ENCODE measurements at regions not wholly inside any gene's neighbourhood (a gene's known extent, or its start where the extent isn't known, plus 50 kb on each side); places are given as distances from the start of the nearest gene placed in this dataset.
A peak's percentile ranks its signal among the peaks of the same experiment; 100 is the strongest.

- DNase-seq (ENCODE audit: low spot score) (no peak), ATAC-seq (peak; percentile 42)
- intact Hi-C loops (cut with DNase I): no loop called here
Observed at GRCh38 chr3:16085410-16085809, 89.1 kb upstream of the GALNT15 start.

- ATAC-seq (peak; percentile 93), DNase-seq (ENCODE audit: low spot score) (peak; percentile 91)
- intact Hi-C loops (cut with DNase I): no loop called here
Observed at GRCh38 chr3:16085884-16086608, 88.4 kb upstream of the GALNT15 start.

GRCh38 chr3:16086690-16087089 is 87.8 kb upstream of the GALNT15 start:
- DNase-seq (ENCODE audit: low spot score) (no peak), ATAC-seq (peak; percentile 26)
- intact Hi-C loops (cut with DNase I): no loop called here

GRCh38 chr3:16088496-16088895 is 86.0 kb upstream of the GALNT15 start:
- DNase-seq (ENCODE audit: low spot score) (no peak), ATAC-seq (no peak)
- intact Hi-C loops (cut with DNase I): no loop called here

- DNase-seq (ENCODE audit: low spot score): no peak
- intact Hi-C loops (cut with DNase I): no loop called here
Observed at GRCh38 chr3:16089521-16089920, 85.0 kb upstream of the GALNT15 start.

DNA sequence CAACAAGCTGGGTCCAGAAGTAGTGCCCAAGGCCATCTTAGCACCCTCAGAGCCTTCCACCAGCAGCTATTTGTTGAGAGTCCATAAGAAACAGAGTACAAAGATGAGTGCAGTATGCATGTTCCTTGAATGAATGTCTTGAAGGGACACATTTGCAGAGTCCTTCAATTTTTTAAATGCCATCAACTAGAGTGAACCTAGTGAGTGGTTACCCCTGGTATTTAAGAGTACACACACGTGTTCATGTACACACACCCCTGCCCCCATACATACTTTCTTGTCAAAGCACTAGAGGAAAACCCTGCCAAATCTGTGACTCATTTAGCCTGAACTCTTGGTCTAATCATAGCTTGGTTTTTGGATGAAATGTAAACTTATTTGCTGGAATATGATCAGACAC is 84.5 kb upstream of the GALNT15 start:
- intact Hi-C loops (cut with DNase I): no loop called here
- no peak for ATAC-seq
- DNase-seq (ENCODE audit: low spot score): no peak

More at GRCh38 chr3:16089521-16089920, 85.0 kb upstream of the GALNT15 start:
- ATAC-seq: no peak

GRCh38 chr3:16090706-16091105 is 83.8 kb upstream of the GALNT15 start:
- intact Hi-C loops (cut with DNase I): no loop called here
- no peak for DNase-seq (ENCODE audit: low spot score)
- no peak for ATAC-seq

GRCh38 chr3:16092923-16093322 is 81.6 kb upstream of the GALNT15 start:
- intact Hi-C loops (cut with DNase I): no loop called here
- no peak for ATAC-seq
- no peak for DNase-seq (ENCODE audit: low spot score)

DNA sequence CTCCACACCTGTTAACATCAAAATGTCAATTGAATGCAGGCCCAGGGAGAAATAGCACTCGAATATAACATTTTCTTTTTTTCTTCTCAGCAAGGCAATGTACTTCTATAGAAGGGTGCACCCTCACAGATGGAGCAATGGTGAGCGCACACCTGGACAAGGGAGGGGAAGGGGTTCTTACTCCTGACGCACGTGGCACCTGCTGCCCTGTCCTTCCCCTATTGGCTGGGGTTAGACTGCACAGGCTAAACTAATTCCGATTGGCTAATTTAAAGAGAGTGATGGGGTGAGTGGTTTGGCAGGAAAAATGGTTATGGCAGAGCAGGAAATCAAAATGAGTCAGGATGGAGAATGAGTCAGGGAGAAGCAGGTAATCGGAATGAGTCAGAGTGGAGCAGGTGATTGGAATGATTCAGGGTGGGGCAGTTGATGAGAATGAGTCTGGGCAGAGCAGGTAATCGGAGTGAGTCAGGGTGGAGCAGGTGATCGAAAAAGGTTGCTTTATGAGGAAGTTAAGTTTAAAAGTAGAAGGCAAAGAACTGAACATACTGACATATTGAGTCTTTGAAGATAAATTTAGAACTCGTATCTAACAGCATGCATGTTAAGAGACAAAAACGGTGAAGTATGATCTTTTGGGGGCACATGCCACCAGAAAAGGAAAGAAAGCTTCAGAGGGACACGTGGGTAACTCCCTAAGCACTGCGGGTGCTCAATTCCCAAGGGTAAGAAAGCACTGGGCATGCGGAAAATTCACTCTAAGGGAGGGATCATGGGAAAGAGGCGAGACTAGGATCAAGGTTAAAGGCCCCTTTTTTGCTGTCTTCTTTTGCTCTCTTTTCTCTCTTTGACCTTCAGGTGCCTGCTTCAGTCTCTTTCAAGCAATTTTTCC is 72.9 kb upstream of the GALNT15 start:
- intact Hi-C loops (cut with DNase I): loop anchor here (5.0 kb wide), 1 partner anchor 616 kb away; no protein-coding TSS in a partner anchor
- ATAC-seq (no peak), DNase-seq (ENCODE audit: low spot score) (no peak)

- no peak for ATAC-seq
- DNase-seq (ENCODE audit: low spot score): no peak
- intact Hi-C loops (cut with DNase I): loop anchor here (5.0 kb wide), 1 partner anchor 615 kb away; no protein-coding TSS in a partner anchor
Observed at GRCh38 chr3:16102187-16102561, 72.3 kb upstream of the GALNT15 start.

DNA sequence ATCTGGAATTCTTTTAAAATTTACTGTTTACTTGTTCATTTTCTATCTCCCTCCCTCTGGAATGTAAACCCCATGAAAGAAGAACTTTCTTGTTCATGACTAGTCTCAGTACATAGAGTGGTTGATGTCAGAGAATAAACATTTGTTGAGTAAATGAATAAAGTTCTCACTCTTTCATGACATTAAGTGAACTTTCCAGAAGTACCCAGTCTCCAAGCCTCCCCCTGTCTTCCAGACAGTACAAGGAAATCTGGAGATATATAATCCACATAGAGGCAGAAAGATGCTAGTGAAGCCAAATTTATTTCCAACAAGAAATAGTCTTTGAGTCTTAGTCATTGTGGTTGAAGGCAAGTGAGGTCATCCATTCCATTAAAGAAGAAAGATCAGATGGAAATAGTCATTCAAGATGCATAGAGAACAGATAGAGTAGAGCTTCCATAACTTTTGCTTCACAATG is 71.5 kb upstream of the GALNT15 start:
- DNase-seq (ENCODE audit: low spot score) (no peak), ATAC-seq (peak; percentile 54)
- intact Hi-C loops (cut with DNase I): loop anchor here (5.0 kb wide), 1 partner anchor 614 kb away; no protein-coding TSS in a partner anchor

DNA sequence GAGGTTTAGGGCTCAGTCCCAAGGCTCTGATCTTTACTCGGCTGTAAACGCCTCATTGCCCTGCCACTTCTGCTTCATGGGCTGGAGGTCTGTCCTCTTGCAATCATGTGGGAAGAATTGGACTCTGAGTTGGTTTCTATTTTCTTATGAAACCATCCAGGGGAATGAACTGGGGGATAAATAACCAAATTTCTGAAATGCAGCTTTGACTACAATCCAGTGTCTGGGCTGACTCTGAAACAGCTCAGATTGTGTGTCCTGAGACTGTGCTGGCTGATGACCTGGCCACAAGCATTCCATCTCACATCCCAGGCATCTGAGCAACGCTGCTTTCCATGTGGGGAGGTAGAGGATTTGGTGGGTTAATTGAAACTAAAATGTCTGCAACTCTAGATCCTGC is 71.0 kb upstream of the GALNT15 start:
- ATAC-seq (peak; percentile 91), DNase-seq (ENCODE audit: low spot score) (no peak)

GRCh38 chr3:16104156-16104555 is 70.3 kb upstream of the GALNT15 start:
- ATAC-seq: no peak
- no peak for DNase-seq (ENCODE audit: low spot score)
- intact Hi-C loops (cut with DNase I): loop anchor here (5.0 kb wide), 1 partner anchor 613 kb away; no protein-coding TSS in a partner anchor

More for the DNA sequence above, 71.0 kb upstream of the GALNT15 start:
- intact Hi-C loops (cut with DNase I): loop anchor here (5.0 kb wide), 1 partner anchor 614 kb away; no protein-coding TSS in a partner anchor

DNA sequence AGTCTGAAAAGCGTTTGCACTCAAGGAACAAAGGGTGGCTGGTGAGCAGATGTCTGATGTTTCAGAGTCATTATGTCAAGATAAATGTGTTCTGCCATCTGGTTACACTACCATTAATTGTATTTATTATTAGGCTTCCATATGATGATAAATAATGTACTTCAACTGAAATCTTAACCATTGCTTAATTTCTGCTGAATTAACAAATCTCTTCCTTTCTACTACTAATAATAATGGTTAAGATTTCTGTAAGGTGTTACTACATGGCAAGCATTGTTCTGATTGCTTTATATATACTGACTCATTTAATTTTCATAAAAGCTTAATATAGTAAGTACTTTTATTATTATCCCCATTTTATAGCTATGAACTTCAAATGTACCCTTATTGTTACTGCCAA is 68.4 kb upstream of the GALNT15 start:
- ATAC-seq: no peak
- DNase-seq (ENCODE audit: low spot score): no peak
- intact Hi-C loops (cut with DNase I): no loop called here

DNA sequence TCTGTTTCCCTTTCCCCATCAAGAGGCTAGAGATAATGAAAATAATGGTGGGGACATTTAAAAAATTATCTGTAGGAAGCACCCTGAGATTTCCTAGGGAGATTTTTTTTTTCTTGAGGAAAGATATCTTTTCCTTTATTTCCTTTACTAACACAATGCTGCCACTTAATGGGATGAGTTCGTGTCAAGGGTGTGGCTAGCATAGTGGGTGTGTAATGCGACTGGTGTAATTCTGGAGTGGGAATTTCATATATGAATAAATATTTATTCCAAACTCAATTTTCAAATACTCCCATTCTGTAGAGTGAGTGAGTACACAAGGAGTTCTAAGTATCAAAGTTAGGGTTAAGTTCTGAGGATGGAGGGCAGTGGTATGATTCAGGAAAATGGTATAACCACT is 66.1 kb upstream of the GALNT15 start:
- DNase-seq (ENCODE audit: low spot score) (no peak), ATAC-seq (no peak)

GRCh38 chr3:16109929-16110328 is 64.6 kb upstream of the GALNT15 start:
- ATAC-seq (no peak), DNase-seq (ENCODE audit: low spot score) (no peak)
- intact Hi-C loops (cut with DNase I): no loop called here

More for the DNA sequence above, 66.1 kb upstream of the GALNT15 start:
- intact Hi-C loops (cut with DNase I): no loop called here

DNA sequence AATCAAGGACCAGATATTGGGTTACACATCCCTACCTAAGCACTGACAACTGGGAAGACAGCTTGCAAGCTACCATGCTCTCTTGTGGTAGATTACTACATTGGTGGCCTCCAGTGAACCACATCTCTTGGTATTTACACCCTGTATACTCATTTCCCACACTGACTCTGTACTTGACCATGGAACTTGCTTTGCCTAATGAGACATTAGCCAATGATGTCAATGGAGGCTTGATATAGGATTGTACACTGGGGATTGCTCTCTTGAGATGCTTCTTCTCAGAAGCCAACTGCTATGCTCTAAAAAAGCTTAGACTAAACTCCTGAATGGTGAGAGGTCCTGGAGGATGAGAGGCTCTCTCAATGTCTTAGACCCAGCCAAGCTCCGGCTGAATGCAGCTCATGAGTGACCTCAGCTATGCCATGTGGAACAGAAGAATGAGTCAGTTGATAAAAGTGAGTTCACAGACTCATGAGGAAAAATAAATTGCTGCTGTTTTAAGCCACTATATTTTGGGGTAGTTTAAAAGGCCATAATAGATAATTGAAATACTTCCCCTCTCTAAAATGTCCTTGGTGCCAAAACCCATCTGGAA is 61.5 kb upstream of the GALNT15 start:
- intact Hi-C loops (cut with DNase I): no loop called here
- ATAC-seq (no peak), DNase-seq (ENCODE audit: low spot score) (no peak)

DNA sequence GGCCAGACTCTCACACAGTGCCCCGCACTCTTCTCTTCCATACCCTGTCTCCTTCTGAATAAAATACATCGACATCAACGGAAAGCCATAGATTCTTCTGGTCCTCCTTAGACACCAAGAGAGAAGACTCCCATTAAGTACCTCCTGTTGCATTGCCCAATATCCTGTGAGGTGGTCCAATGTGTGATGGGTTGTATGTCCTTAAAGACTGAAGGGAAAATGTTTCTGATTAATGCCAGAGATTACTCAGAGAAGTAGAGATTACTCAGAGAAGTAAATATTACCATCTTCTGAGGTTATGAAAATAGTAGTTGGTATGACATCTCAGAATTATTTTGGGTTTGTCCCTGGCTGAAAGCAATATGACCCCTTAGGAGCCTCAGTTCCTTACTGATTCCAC is 60.8 kb upstream of the GALNT15 start:
- DNase-seq (ENCODE audit: low spot score) (no peak), ATAC-seq (peak; percentile 77)
- intact Hi-C loops (cut with DNase I): no loop called here

DNA sequence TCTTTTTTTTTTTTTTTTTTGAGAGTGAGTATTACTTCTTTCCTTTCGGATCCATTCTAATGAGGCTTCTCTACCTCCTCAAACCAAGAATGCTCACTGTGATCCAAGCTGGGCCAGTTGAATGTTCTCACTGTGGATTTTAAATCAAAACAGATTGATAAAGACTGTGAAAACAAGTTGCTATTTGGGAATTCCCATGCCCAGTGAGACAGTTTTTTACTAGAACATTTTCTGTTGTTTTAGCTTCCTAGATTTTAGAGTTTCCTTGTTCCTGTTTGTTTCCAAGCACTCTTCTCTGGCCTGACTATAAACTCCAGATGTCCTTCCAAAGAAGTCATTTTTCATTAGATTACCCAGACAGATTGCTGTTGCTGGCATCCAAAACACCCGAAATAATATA is 60.1 kb upstream of the GALNT15 start:
- intact Hi-C loops (cut with DNase I): no loop called here
- DNase-seq (ENCODE audit: low spot score) (no peak), ATAC-seq (peak; percentile 84)

All from sciatic nerve (tissue), 2 donors.